ENCODE measurements at regions not wholly inside any gene's neighbourhood (a gene's known extent, or its start where the extent isn't known, plus 50 kb on each side); places are given as distances from the start of the nearest gene placed in this dataset.

- DNase-seq, result no peak
Observed at GRCh38 chr9:29657821-29658220, 2084.5 kb upstream of the C9orf72 start.

- no peak for DNase-seq
Observed at GRCh38 chr9:29659014-29659413, 2085.7 kb upstream of the C9orf72 start.

- DNase-seq, result no peak
Observed at GRCh38 chr9:29659736-29660135, 2086.5 kb upstream of the C9orf72 start.

DNA sequence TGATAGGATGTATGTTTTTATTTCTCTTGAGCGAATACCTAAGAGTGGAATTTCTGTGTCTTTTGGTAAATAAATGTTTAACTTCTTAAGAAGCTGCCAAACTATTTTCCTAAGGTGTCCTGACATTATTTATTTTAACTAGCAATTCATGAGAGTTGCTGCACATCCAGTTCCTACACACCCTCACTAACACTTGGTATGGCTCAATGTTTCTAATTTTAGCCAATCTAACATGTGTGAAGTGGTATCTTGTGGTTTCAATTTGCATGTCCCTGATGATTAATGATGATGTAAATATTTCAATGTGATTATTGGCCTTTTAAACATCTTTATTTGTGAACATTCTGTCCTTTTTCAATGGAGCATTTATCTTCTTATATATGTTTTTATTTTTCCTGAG lies 2095.5 kb upstream of the C9orf72 start:
- no peak for DNase-seq

DNA sequence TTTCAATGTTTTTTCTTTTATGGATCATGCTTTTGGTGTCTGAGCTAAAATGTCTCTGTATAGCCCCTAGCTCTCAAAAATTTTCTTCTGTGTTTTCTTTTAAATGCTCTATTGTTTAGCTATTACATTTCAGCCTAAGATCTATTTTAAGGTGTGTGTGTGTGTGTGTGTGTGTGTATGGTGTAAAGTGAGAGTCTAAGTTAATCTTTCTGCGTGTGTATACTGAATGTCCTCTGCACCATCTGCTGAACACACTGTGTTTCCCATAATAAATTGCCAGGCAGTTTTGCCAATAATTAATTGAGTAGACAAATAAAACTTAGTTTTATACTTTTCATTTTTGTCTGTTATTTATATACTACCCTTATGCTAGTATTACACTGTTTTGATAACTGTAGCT lies 2096.3 kb upstream of the C9orf72 start:
- DNase-seq, result no peak

- no peak for DNase-seq
Observed at GRCh38 chr9:29685531-29685930, 2112.2 kb upstream of the C9orf72 start.

DNA sequence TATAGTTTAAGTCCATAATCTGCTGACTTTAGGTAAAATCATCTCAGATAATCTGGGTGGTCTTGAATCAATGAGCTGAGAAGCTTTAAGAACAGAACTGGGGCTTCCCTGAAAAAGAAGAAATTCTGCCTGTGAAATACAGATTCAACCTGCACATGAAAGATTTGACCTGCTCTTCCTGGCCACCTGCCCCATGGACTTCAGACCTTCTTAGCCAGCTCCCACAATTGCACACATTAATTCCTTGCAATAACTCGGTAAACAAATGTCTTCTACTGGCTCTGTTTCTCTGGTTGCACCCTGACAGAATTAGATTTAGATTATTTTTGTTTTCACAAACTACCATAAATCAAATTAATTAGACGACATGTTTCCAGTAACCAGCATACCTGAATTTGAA lies 2117.9 kb upstream of the C9orf72 start:
- no peak for DNase-seq

DNA sequence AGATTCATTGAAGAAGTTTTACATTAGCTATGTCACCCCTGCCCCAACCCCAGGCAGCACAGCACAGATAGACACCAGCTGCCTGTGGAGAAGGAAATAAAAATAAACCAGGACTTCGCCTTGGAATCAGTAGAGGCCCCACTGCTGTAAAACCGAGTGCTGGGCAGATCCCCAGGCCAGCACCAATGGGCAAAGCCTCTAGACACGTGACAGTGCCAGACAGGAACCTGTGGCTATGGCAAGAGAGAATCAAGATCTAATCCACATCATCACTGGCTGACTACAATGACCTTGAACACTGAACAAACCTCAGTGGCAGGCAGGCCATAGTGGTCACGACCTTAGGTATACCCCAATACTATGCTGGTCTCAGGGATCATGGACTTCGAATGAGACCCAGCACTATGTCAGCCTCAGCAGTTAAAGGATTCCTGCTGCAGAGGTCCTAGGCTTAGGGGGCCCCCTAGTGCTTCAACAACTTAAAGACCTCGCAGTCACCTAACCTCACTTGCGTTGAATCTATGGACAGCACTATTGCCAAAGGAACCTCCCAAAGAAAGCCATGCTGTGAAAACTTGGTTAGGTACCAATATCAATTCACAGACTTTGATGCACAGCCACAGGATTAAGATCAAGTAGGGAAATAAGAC lies 2118.6 kb upstream of the C9orf72 start:
- DNase-seq, result no peak

DNA sequence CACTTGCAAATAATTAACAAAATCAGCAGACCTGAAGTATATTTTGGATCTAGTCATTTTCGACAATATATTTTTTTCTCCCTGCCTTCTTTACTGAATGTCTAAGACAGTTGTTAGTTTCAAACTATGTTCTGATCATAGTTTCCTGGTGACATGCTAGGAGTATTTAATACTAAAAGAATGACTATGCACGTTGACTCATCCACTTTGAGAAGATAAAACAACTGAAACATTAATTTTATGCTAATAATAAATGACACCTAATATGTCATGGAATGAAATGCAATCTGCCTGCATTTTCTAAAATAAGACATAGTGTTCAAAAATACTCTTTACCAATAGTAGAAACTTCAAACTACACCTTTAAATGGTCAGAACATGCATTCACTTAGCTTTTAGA lies 2123.7 kb upstream of the C9orf72 start:
- no peak for DNase-seq

DNA sequence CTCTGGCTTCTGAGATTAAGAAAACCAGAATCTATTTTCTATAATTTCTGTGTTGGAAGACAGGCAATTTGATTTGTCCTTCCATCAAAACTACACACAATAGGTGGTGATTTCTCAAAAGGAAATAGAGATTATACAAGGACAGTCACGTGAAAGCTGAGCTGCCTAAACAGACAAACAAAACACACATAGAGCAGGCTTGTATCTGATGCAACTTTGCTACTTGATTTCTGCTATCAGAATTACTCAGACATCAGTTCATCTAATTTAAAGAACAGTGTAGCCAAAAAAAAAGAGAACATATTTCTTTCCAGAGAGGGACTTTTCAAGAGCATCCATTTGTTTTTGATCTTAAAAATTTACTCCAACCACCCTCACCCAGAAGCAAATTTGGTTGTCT lies 2128.3 kb upstream of the C9orf72 start:
- no peak for DNase-seq

DNA sequence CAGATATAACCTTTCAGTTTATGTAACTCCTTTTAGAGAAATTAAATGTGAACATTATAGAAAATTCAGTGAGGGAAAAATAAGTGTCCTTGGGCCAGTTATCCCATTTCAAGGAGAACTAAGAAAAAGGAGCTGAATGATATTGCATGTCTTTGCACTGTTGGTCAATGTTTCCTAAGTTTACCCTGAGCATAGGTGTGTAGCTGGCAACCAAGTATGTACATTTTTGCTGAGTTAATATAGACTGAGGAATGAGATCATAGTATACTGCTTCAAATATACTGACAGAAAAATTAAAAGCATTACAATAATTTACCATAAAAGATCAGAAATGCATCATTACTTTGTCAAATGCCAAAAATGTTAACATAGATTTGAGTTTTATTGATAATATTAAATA lies 2128.7 kb upstream of the C9orf72 start:
- DNase-seq, result no peak

- DNase-seq, result no peak
Observed at GRCh38 chr9:29714860-29715259, 2141.6 kb upstream of the C9orf72 start.

DNA sequence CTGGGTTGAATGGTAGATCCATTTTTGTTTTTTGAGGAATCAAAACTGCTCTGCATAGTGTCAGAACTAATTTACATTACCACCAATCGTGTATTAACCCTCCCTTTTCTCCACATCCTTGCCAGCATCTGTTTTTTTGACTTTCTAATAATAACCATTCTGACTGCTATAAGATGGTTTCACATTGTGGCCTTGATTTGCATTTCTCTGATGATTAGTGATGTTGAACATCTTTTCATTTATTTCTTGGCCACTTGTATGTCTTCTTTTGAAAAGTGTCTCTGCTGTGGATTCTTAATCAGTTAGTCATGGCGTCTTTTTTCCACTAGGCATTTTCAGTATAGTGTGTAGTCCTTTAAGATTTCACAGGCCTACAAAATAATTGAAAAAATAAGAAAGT lies 2144.3 kb upstream of the C9orf72 start:
- DNase-seq, result no peak

DNA sequence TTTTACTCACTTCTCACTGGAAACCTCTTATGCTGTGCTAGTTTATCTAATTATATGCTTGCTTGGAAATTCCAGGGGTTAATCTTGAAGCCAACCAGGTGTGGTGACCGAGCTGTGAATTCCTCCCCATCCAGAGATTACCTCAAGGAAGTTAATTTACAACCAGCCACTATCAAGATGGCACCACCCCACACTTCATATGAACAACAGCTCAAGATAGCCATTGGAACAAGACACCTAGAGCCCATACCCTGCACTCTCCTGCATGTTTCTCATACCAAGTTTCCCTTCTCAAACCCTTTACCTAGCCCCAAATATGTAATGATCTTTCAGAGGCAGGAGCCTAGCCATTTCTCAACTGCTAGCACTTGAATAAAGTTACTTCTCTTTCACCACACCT lies 2156.9 kb upstream of the C9orf72 start:
- DNase-seq, result no peak

DNA sequence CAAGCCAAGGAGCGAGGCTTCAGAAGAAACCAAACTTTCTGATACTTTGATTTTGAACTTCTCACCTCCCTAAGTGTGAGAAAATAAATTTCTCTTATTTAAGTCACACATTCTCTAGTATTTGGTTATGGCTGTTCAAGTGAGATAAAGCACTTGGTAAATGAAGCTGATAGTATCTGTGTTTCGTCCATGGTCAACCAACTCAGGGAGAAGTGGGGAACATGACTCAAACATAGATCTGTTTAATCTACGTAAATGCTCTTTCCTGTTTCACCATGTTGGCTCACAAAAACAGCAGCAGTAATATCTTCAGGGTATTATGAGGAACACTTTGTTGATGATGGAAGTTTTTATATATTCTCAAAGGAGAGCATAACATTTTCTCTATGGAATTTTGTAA lies 2167.2 kb upstream of the C9orf72 start:
- no peak for DNase-seq

- DNase-seq, result no peak
Observed at GRCh38 chr9:29741169-29741568, 2167.9 kb upstream of the C9orf72 start.

- no peak for DNase-seq
Observed at GRCh38 chr9:29750062-29750461, 2176.8 kb upstream of the C9orf72 start.

GRCh38 chr9:29751226-29751625 lies 2177.9 kb upstream of the C9orf72 start:
- no peak for DNase-seq

- DNase-seq, result no peak
Observed at GRCh38 chr9:29753638-29754037, 2180.4 kb upstream of the C9orf72 start.

- no peak for DNase-seq
Observed at GRCh38 chr9:29769019-29769418, 2195.7 kb upstream of the C9orf72 start.

DNA sequence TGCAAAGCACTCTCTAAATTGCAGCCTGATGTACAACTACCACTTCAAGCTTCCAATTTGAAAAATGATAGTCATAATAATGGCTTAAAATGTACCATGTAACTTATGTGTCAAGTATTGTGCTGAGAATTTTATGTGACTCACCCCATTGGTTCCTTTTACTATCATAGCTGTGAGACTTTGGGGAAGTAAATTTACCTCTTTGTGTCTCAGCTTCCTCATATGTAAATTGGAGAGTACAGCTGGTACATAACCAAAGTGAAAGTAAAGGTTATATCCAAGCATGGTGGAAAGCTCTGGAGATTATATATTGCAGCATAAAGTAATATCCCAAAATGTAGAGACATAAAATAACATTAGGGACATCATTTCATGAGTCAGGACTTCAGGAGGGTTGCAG lies 2200.4 kb upstream of the C9orf72 start:
- no peak for DNase-seq

DNA sequence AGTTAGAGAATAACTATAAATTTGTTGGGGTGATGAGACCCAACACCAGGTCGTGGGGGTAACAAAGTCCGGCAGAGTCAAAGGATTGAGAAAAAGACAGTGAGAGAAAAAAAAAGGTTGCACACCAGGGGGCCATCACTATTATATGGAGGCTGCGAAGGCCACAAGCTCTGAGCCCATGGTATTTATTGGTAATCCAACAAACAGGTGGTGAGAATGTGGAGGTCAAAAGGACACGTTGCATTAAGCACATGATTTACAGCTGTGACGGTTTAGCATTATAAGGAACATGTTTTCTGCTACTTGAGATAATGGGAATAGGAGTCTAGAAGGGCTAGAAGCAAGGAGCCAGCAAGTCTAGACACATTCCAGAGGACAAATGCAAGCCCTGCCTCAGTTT lies 2202.2 kb upstream of the C9orf72 start:
- DNase-seq, result no peak

DNA sequence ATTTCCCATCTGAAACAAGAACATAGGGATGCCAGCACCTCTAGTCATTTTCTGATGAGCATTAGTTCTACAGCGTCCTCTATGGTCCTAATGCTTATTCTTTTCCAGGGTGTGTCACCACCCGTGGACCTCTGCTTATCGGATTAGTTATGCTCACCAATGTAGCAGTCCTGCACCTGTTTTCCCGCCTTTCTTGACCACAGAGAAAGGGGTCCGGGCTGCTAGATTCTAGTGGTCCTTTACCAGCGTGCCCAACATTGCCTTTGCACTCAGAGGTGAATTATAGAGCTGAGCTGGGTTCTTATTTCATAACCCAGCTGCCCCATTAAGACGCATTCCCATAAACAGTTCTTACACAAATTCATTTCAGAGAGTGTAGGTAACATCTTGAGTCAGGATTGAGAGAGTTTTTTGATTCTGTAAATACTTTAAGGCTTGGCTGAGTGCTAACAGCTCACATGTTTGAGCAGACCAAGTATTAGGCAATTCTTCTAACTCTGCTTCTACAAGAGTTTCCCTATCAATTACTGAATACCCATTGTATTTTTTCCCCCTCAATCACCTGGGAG lies 2205.1 kb upstream of the C9orf72 start:
- no peak for DNase-seq

- no peak for DNase-seq
Observed at GRCh38 chr9:29793970-29794369, 2220.7 kb upstream of the C9orf72 start.

GRCh38 chr9:29796291-29796952 lies 2223.1 kb upstream of the C9orf72 start:
- DNase-seq, result no peak

Data from SIG-M5 (cell line).